Gastroesophageal sphincter (tissue), 4 donors: ENCODE measurements at regions not wholly inside any gene's neighbourhood (a gene's known extent, or its start where the extent isn't known, plus 50 kb on each side); places are given as distances from the start of the nearest gene placed in this dataset.

ENCODE experiments used
- ATAC-seq: fragments of 150-250 bp; one replicate; pipeline ENCODE4 v1.9.1; 2016; ENCODE audit warnings: mild to moderate bottlenecking, moderate library complexity
- H3K27ac ChIP-seq, 4 donors: fragments of 200-600 bp; sonication (generic) in 3 of 4; 1 replicate in 3 of 4; 2 replicates in 1 of 4; pipeline ENCODE4 v1.5.1; 2016 to 2019
- H3K27me3 ChIP-seq: fragments of 200-600 bp; sonication (generic); one replicate; pipeline ENCODE4 v1.5.1; 2019
- H3K36me3 ChIP-seq, 2 donors: fragments of 200-600 bp; sonication (generic); one replicate each; pipeline ENCODE4 v1.5.1; 2019; ENCODE audit warnings: control low read depth in 1 of 2
- H3K4me1 ChIP-seq, 3 donors: fragments of 200-600 bp; sonication (generic); 1 replicate in 2 of 3; 2 replicates in 1 of 3; pipeline ENCODE4 v1.5.1; 2016 to 2019; ENCODE audit warnings: control low read depth in 2 of 3
- H3K4me3 ChIP-seq, 2 donors: fragments of 200-600 bp; sonication (generic); one replicate each; pipeline ENCODE4 v1.5.1; 2019; ENCODE audit warnings: mild to moderate bottlenecking in 1 of 2, moderate library complexity in 1 of 2
- H3K9me3 ChIP-seq, 3 donors: fragments of 200-600 bp; sonication (generic); one replicate each; pipeline ENCODE4 v1.5.1; 2017 to 2019; ENCODE audit warnings: control low read depth in 2 of 3
- CTCF ChIP-seq, 4 experiments: fragments of 200-600 bp in 2 of 4; fragments of 450-650 bp in 2 of 4; sonication (generic) in 1 of 4; IDR thresholded peaks; one replicate each; pipeline ENCODE4 v1.5.1; 2017 to 2019; ENCODE audit warnings: antibody characterized with exemption in 4 of 4, mild to moderate bottlenecking in 2 of 4, moderate library complexity in 2 of 4
- EP300 ChIP-seq: sonication (generic); formaldehyde crosslinking; IDR thresholded peaks from one replicate; pipeline ENCODE4 v1.6.1; 2017; ENCODE audit warnings: antibody characterized with exemption, mild to moderate bottlenecking
- POLR2A ChIP-seq, 2 donors: fragments of 450-650 bp; IDR thresholded peaks; one replicate each; pipeline ENCODE4 v1.6.1; 2017; ENCODE audit warnings: antibody characterized with exemption in 2 of 2, mild to moderate bottlenecking in 2 of 2, moderate library complexity in 1 of 2
- POLR2AphosphoS5 ChIP-seq: sonication (generic); formaldehyde crosslinking; IDR thresholded peaks from one replicate; pipeline ENCODE4 v1.6.1; 2017; ENCODE audit warnings: antibody characterized with exemption
- WGBS, 2 donors: methylation state at CpG; one replicate each; pipeline ENCODE4 v1.1.5; 2018; ENCODE audit warnings: low coverage in 1 of 2; 5-methylcytosine and 5-hydroxymethylcytosine counted together

DNA sequence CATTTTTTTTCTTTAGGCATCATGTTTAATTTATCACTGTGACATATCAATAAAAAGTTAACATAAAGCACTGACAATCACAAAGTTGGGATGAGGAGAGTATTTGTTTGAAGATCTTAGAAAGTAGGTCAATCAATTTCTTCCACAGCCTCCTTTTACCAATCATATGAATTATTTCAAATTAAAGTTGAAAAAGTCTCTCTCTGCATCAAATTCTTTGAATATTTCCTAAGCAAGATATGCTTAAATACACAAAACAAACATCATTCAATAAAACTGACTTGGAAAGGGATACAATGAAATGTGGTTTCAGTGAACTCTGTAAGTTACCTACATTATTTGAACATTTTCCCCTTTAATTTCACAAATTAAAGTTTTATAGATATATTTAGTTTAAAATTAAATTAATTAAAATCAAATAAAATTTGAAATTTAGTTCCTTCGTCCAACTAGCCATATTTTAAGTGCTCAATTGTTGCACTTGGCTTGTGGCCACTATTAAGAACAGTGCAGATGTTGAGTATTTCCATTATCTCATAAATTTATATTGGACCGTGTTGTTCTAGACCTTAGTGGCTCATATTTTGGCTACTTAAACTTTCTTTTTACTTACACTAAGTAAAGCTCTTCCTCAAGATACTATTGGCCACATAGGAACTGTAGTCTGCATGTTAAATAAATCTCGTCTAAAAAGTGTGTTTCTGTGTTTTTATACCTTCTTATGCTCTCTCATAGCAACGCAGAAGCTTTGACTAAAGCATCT, 949.7 kb upstream of the NUDT12 start:
- Histone ChIP-seq H3K27ac (no peak overlapping the region), H3K27me3 (no peaks in the 10 kb centered on the region), H3K4me1 (no peaks in the 10 kb centered on the region), H3K9me3 (peaks cover 0 to 18% (median 0%) of the 10 kb centered on the region in 3 donors), H3K36me3 (no peaks in the 10 kb centered on the region), H3K4me3 (no peak overlapping the region)
- no peak for ATAC-seq
- TF ChIP-seq POLR2A (IDR thresholded peaks at IDR 0.05) (no peak), CTCF (IDR thresholded peaks at IDR 0.05) (no peak), POLR2AphosphoS5 (no peak), EP300 (no peak)
- WGBS, 2 donors = 45 to 66% methylated on average over 4 of the region's 4 CpGs

- no peaks in the 10 kb centered on the region for H3K36me3 ChIP-seq
- H3K4me1 ChIP-seq = no peaks in the 10 kb centered on the region
- no peak overlapping the region for H3K4me3 ChIP-seq
- no peak for TF ChIP-seq POLR2A (IDR thresholded peaks at IDR 0.05)
- TF ChIP-seq POLR2AphosphoS5 = no peak
- TF ChIP-seq EP300 = no peak
- no peak for TF ChIP-seq CTCF (IDR thresholded peaks at IDR 0.05)
- WGBS, 2 donors = 11 to 29% methylated on average over 1 of the region's 1 CpG
- H3K27ac ChIP-seq = no peak overlapping the region
- H3K9me3 ChIP-seq = no peaks in the 10 kb centered on the region
- H3K27me3 ChIP-seq = no peaks in the 10 kb centered on the region
- no peak for ATAC-seq
Measured at GRCh38 chr5:104498281-104498680, 935.7 kb upstream of the NUDT12 start.

- no peaks in the 10 kb centered on the region for H3K9me3 ChIP-seq
- no peak overlapping the region for H3K4me3 ChIP-seq
- no peak overlapping the region for H3K27ac ChIP-seq
- no peak for ATAC-seq
- no peaks in the 10 kb centered on the region for H3K4me1 ChIP-seq
- H3K27me3 ChIP-seq = no peaks in the 10 kb centered on the region
- H3K36me3 ChIP-seq = no peaks in the 10 kb centered on the region
- 86 to 94% methylated on average over 2 of the region's 2 CpGs for WGBS, 2 donors
- TF ChIP-seq EP300 (no peak), POLR2A (IDR thresholded peaks at IDR 0.05) (no peak), POLR2AphosphoS5 (no peak)
Measured at GRCh38 chr5:104494083-104494482, 931.5 kb upstream of the NUDT12 start.

DNA sequence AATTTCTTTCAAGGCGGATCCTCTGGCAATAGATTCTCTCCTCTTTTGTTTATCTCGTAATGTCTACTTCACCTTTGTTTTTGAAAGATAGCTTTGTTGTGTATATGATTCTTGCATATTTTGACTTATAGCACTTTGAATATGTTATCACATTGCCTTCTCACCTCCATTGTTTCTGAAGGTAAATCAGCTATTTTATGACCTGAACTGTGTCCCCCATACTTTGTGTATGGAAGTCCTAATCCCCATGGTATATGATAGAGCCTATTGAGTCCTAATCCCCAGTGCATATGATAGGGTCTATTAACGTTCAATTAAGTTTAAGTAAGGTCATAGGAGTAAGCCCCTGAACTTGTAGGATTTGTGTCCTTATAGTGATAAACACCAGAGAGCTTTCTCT, 910.2 kb upstream of the NUDT12 start:
- Histone ChIP-seq H3K27me3 (no peaks in the 10 kb centered on the region), H3K4me3 (no peak overlapping the region), H3K27ac (no peak overlapping the region), H3K4me1 (no peaks in the 10 kb centered on the region), H3K9me3 (peaks cover 0 to 26% (median 0%) of the 10 kb centered on the region in 3 donors), H3K36me3 (no peaks in the 10 kb centered on the region)
- WGBS, 2 donors = 80 to 84% methylated on average over 3 of the region's 3 CpGs
- no peak for ATAC-seq
- TF ChIP-seq POLR2AphosphoS5 (no peak), CTCF (IDR thresholded peaks at IDR 0.05) (no peak), EP300 (no peak), POLR2A (IDR thresholded peaks at IDR 0.05) (no peak)

GRCh38 chr5:104456122-104456521, 893.5 kb upstream of the NUDT12 start:
- 87 to 89% methylated on average over 2 to 3 of the region's 3 CpGs for WGBS, 2 donors
- no peak for TF ChIP-seq POLR2A (IDR thresholded peaks at IDR 0.05)
- TF ChIP-seq POLR2AphosphoS5 = no peak
- no peak for TF ChIP-seq EP300
- no peak for TF ChIP-seq CTCF (IDR thresholded peaks at IDR 0.05)
- H3K4me3 ChIP-seq = no peak overlapping the region

More at GRCh38 chr5:104456122-104456521, 893.5 kb upstream of the NUDT12 start:
- no peaks in the 10 kb centered on the region for H3K36me3 ChIP-seq
- H3K27me3 ChIP-seq = no peaks in the 10 kb centered on the region
- no peak for ATAC-seq
- H3K27ac ChIP-seq = no peak overlapping the region
- H3K9me3 ChIP-seq = no peaks in the 10 kb centered on the region
- no peaks in the 10 kb centered on the region for H3K4me1 ChIP-seq
